Keratinocyte (primary cell): ENCODE measurements at regions not wholly inside any gene's neighbourhood (a gene's known extent, or its start where the extent isn't known, plus 50 kb on each side); places are given as distances from the start of the nearest gene placed in this dataset.

Experiments
- DNase-seq: peaks from one replicate; pipeline ENCODE4 v3.0.0-alpha.2; 2011; ENCODE audit warnings: low read depth, missing footprints, low spot score
- FAIRE-seq: peaks from 2 replicates; lab custom pipeline; 2011; peaks lifted over from hg19 to GRCh38; lab: Jason Lieb, UNC
- H2AFZ ChIP-seq: 2 replicates; pipeline ENCODE4 v1.6.0; 2012; ENCODE audit warnings: low read length, control low read depth, inconsistent platforms; ENCODE audit not compliant: control insufficient read depth
- H3K27ac ChIP-seq: 2 replicates; pipeline ENCODE4 v1.5.1; 2011; ENCODE audit warnings: low read length; ENCODE audit not compliant: control insufficient read depth, insufficient read depth
- H3K27me3 ChIP-seq: 3 replicates; pipeline ENCODE4 v1.6.0; 2011; ENCODE audit warnings: low read length; ENCODE audit not compliant: control insufficient read depth, insufficient read depth; ENCODE audit errors: extremely low read depth
- H3K36me3 ChIP-seq, 2 experiments: 2 replicates in 1 of 2; 3 replicates in 1 of 2; pipeline ENCODE4 v1.5.1; 2011; ENCODE audit warnings: low read length in 2 of 2, mild to moderate bottlenecking in 1 of 2; ENCODE audit not compliant: control insufficient read depth in 2 of 2, insufficient read depth in 2 of 2; ENCODE audit errors: extremely low read depth in 1 of 2
- H3K4me1 ChIP-seq: 3 replicates; pipeline ENCODE4 v1.5.1; 2011; ENCODE audit warnings: low read length; ENCODE audit not compliant: control insufficient read depth, insufficient read depth; ENCODE audit errors: extremely low read depth
- H3K4me2 ChIP-seq: 3 replicates; pipeline ENCODE4 v1.6.0; 2011; ENCODE audit warnings: low read depth, low read length; ENCODE audit not compliant: control insufficient read depth, insufficient read depth; ENCODE audit errors: extremely low read depth
- H3K4me3 ChIP-seq, 3 experiments: fragments of 200-600 bp in 1 of 3; sonication (generic) in 1 of 3; 2 replicates in 2 of 3; 3 replicates in 1 of 3; pipeline ENCODE4 v1.5.1; 2011 to 2016; ENCODE audit warnings: low read length in 3 of 3, mild to moderate bottlenecking in 3 of 3, control low read depth in 2 of 3, inconsistent platforms in 1 of 3, low read depth in 1 of 3, mixed read lengths in 1 of 3, mixed run types in 1 of 3, moderate library complexity in 1 of 3; ENCODE audit not compliant: control insufficient read depth in 2 of 3, insufficient read depth in 2 of 3; ENCODE audit errors: extremely low read depth in 1 of 3
- H3K79me2 ChIP-seq: 2 replicates; pipeline ENCODE4 v1.6.0; 2012; ENCODE audit warnings: low read length; ENCODE audit not compliant: control insufficient read depth, insufficient read depth
- H3K9ac ChIP-seq: 3 replicates; pipeline ENCODE4 v1.6.0; 2011; ENCODE audit warnings: low read length; ENCODE audit not compliant: control insufficient read depth, insufficient read depth; ENCODE audit errors: extremely low read depth
- H3K9me1 ChIP-seq: 3 replicates; pipeline ENCODE4 v1.6.0; 2011; ENCODE audit warnings: low read length; ENCODE audit not compliant: control insufficient read depth, insufficient read depth; ENCODE audit errors: extremely low read depth
- H3K9me3 ChIP-seq: 2 replicates; pipeline ENCODE4 v1.5.1; 2012; ENCODE audit warnings: low read depth, low read length; ENCODE audit not compliant: control insufficient read depth
- H4K20me1 ChIP-seq: 3 replicates; pipeline ENCODE4 v1.6.0; 2011; ENCODE audit warnings: low read length; ENCODE audit not compliant: control insufficient read depth, insufficient read depth; ENCODE audit errors: extremely low read depth
- EZH2 ChIP-seq: IDR thresholded peaks from one replicate; pipeline ENCODE4 v1.6.1; 2012; ENCODE audit warnings: inconsistent platforms, mild to moderate bottlenecking, low read length, moderate library complexity
- dilution Hi-C: fragments of 300-500 bp; cut with MboI; formaldehyde crosslinking; loops from one replicate; pipeline ENCODE4 v1.7.0; 2020; ENCODE audit warnings: low sequenced_read_pairs; ENCODE audit not compliant: extremely low pct_ligation_motif_present
- TF ChIP-seq, protein P1 (sequence below), 3 experiments: IDR thresholded peaks in 1 of 3; conservative IDR thresholded peaks in 1 of 3; optimal IDR thresholded peaks in 1 of 3; 2 replicates in 2 of 3; 3 replicates in 1 of 3; pipeline versions ENCODE3 to v1.5.1; 2011; ENCODE audit warnings: low read length in 3 of 3, mild to moderate bottlenecking in 3 of 3, moderate library complexity in 2 of 3, control low read depth in 1 of 3, inconsistent platforms in 1 of 3; ENCODE audit not compliant: insufficient read depth in 2 of 3; ENCODE audit errors: extremely low read depth in 1 of 3

DNA sequence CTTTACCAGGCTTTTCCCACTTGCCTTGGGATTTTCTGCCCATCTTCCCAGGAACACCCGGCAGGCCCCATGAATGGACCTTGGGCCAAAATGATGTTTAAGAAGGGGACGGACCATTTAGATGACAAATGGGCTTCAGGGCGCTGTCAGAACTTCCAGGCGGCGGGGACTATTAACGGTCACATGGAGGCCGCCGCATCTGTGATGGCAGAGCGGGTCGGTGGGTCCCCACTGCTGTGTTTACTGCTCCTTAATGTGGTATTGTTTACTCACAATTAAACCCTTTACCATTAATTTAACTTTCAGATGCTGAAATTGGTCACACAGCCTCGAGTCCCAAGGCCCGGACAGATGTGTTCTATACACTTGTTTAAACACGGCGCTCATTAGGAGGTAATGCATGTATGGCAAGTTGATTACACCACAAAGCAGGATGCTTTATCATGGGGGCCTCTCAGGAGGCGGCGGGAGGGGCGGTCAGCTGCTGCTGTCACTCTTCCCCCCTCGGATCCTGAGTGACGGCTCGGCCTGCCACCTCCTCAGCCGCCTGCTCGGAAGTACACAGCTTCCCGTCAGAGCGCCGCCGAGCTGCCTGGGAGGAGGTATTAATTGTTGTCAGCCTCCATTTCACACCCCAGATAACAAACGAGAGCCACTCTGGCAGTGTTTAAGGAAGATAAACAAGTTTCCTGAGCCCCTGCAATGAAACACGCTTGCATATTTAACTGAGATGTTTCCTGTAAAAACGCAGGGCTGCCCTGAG lies 83.9 kb upstream of the IRX3 start:
- TF ChIP-seq EZH2, result no peak
- TF ChIP-seq, protein P1, sequence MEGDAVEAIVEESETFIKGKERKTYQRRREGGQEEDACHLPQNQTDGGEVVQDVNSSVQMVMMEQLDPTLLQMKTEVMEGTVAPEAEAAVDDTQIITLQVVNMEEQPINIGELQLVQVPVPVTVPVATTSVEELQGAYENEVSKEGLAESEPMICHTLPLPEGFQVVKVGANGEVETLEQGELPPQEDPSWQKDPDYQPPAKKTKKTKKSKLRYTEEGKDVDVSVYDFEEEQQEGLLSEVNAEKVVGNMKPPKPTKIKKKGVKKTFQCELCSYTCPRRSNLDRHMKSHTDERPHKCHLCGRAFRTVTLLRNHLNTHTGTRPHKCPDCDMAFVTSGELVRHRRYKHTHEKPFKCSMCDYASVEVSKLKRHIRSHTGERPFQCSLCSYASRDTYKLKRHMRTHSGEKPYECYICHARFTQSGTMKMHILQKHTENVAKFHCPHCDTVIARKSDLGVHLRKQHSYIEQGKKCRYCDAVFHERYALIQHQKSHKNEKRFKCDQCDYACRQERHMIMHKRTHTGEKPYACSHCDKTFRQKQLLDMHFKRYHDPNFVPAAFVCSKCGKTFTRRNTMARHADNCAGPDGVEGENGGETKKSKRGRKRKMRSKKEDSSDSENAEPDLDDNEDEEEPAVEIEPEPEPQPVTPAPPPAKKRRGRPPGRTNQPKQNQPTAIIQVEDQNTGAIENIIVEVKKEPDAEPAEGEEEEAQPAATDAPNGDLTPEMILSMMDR (optimal IDR thresholded peaks at IDR 0.05 in 1 of 3, IDR thresholded peaks at IDR 0.05 in 1 of 3, conservative IDR thresholded peaks at IDR 0.05 in 1 of 3; ENCODE audit: extremely low read depth in 1 of 3, insufficient read depth in 2 of 3, low read length in 3 of 3), result no peak
- Histone ChIP-seq H3K4me3 (no peak overlapping the region), H2AFZ (no peak overlapping the region), H3K79me2 (no peaks in the 10 kb centered on the region), H3K36me3 (no peaks in the 10 kb centered on the region), H3K27me3 (no peaks in the 10 kb centered on the region), H4K20me1 (no peaks in the 10 kb centered on the region), H3K27ac (no peak overlapping the region), H3K4me2 (no peak overlapping the region), H3K9me1 (no peaks in the 10 kb centered on the region), H3K9ac (no peak overlapping the region), H3K4me1 (no peaks in the 10 kb centered on the region), H3K9me3 (no peaks in the 10 kb centered on the region)
- no peak for FAIRE-seq
- no peak for DNase-seq
- dilution Hi-C loops, result no loop called here

GRCh38 chr16:54369861-54370260 lies 83.3 kb upstream of the IRX3 start:
- dilution Hi-C loops, result no loop called here
- Histone ChIP-seq H3K27ac (no peak overlapping the region), H3K79me2 (no peaks in the 10 kb centered on the region), H3K36me3 (no peaks in the 10 kb centered on the region), H3K4me1 (no peaks in the 10 kb centered on the region), H3K9ac (no peak overlapping the region), H3K9me1 (no peaks in the 10 kb centered on the region), H2AFZ (no peak overlapping the region), H3K4me3 (no peak overlapping the region), H3K9me3 (no peaks in the 10 kb centered on the region), H4K20me1 (no peaks in the 10 kb centered on the region), H3K27me3 (no peaks in the 10 kb centered on the region), H3K4me2 (no peak overlapping the region)
- no peak for DNase-seq
- TF ChIP-seq, protein P1 (optimal IDR thresholded peaks at IDR 0.05 in 1 of 3, IDR thresholded peaks at IDR 0.05 in 1 of 3, conservative IDR thresholded peaks at IDR 0.05 in 1 of 3; ENCODE audit: extremely low read depth in 1 of 3, insufficient read depth in 2 of 3, low read length in 3 of 3), result no peak
- no peak for TF ChIP-seq EZH2
- FAIRE-seq, result no peak
